HFFc6 (cell line): ENCODE measurements at regions not wholly inside any gene's neighbourhood (a gene's known extent, or its start where the extent isn't known, plus 50 kb on each side); places are given as distances from the start of the nearest gene placed in this dataset.

Experiments
- DNase-seq: peaks from one replicate; pipeline ENCODE4 v3.0.0-alpha.2; 2018
- H3K27ac Mint-ChIP-seq: 2 replicates; pipeline ENCODE4 v1.8.0; 2020; ENCODE audit warnings: mild to moderate bottlenecking, mixed read lengths
- H3K27me3 Mint-ChIP-seq: 2 replicates; pipeline ENCODE4 v1.8.0; 2021; ENCODE audit warnings: mild to moderate bottlenecking, moderate library complexity, mixed read lengths; ENCODE audit not compliant: insufficient read depth
- H3K36me3 Mint-ChIP-seq: 2 replicates; pipeline ENCODE4 v1.8.0; 2021; ENCODE audit warnings: low read depth, mixed read lengths
- H3K4me1 Mint-ChIP-seq: 2 replicates; pipeline ENCODE4 v1.8.0; 2020; ENCODE audit warnings: low read depth, mixed read lengths
- H3K4me3 Mint-ChIP-seq: 2 replicates; pipeline ENCODE4 v1.8.0; 2020; ENCODE audit warnings: mild to moderate bottlenecking, moderate library complexity, mixed read lengths
- H3K9me3 Mint-ChIP-seq: 2 replicates; pipeline ENCODE4 v1.8.0; 2020; ENCODE audit warnings: mild to moderate bottlenecking, mixed read lengths
- TF ChIP-seq, protein P1 (sequence below): fragments of 200-600 bp; sonication (generic); IDR thresholded peaks from 2 replicates; pipeline ENCODE4 v1.5.0; 2021; ENCODE audit warnings: antibody characterized with exemption, mild to moderate bottlenecking

DNA sequence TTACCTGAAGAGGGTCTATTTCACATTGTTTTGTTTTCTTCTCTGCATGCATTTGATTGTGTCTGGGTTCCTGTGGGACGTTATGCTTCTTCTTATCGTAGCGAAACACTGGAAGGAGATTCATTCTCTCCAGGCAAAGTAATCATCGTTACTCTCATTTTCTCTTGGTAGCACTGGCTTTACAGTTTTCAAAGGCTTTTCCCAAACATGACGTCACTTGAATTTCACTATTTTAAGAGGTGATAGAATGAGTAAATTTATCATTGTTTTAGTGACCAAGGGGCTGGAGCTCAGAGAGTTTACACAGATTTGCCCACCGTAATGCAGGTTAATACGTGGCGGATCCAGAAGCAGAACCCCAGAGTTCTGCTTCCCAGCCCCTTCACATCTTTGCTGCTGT, 391.4 kb downstream of the DCDC2C start:
- Mint-ChIP-seq H3K9me3 (peaks cover 58% of the 10 kb centered on the region), H3K27me3 (no peaks in the 10 kb centered on the region; the same call in 1 of the 2 replicates), H3K27ac (no peak overlapping the region), H3K4me3 (no peak overlapping the region), H3K36me3 (no peaks in the 10 kb centered on the region), H3K4me1 (no peaks in the 10 kb centered on the region)
- TF ChIP-seq, protein P1, sequence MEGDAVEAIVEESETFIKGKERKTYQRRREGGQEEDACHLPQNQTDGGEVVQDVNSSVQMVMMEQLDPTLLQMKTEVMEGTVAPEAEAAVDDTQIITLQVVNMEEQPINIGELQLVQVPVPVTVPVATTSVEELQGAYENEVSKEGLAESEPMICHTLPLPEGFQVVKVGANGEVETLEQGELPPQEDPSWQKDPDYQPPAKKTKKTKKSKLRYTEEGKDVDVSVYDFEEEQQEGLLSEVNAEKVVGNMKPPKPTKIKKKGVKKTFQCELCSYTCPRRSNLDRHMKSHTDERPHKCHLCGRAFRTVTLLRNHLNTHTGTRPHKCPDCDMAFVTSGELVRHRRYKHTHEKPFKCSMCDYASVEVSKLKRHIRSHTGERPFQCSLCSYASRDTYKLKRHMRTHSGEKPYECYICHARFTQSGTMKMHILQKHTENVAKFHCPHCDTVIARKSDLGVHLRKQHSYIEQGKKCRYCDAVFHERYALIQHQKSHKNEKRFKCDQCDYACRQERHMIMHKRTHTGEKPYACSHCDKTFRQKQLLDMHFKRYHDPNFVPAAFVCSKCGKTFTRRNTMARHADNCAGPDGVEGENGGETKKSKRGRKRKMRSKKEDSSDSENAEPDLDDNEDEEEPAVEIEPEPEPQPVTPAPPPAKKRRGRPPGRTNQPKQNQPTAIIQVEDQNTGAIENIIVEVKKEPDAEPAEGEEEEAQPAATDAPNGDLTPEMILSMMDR: no peak
- DNase-seq: no peak

DNA sequence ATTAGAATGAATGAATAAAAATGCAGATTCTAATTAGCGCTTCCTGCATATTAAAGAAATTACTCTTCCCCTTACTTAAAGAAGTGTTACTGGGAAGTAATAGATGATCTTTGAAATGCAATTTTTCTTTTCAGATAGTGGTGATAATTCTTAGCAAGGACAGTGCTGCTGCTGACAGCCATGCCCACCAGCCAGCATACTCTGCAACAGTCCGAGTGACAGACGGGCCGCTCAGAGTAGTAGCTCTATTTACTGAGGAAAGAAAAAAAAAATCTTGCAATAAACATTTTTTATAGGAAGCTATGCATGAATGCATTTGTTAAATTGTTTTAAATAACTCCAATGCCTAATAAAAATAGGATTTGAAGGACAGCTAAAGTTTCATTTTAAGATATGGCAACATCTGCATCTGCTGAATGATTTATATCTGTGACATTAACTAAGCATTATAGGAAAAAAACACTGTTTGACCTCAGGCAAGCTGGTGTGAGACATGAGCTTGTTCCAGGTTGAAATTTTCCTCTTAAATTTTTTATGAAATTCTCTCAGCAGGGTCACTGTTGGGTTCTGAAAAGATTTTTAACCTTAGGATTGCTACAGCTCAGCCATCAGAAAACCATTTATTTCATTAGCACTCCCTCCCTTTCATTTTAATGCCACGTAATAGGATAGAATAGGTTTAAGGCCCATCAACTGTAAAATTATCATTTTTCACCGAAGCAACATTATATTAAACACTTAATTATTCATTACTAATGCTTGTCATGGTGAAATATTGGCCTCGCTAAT, 393.8 kb downstream of the DCDC2C start:
- H3K4me1 Mint-ChIP-seq: no peaks in the 10 kb centered on the region
- H3K27ac Mint-ChIP-seq: no peak overlapping the region
- H3K9me3 Mint-ChIP-seq: peaks cover 57% of the 10 kb centered on the region
- TF ChIP-seq, protein P1: no peak
- DNase-seq: no peak
- no peaks in the 10 kb centered on the region for H3K36me3 Mint-ChIP-seq
- H3K4me3 Mint-ChIP-seq: no peak overlapping the region
- no peaks in the 10 kb centered on the region; the same call in 1 of the 2 replicates for H3K27me3 Mint-ChIP-seq

DNA sequence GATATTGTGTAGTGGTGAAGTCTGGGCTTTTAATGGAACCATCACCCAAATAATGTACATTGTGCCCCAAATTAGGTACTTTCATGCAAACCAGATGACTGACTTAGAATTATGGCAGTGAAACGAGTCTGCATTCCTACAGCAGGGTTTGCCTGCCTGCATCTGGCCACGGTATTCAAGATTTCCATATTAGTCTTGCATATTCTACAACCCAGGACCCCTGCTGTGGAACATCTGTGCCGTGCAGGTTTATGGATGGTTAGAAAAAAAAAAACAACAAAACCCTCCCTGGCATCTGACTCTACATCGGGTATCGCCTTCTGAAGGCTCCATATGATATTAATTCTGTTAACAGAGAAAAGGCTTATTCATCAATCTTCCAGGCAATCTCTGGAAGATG, 394.8 kb downstream of the DCDC2C start:
- no peaks in the 10 kb centered on the region for H3K4me1 Mint-ChIP-seq
- TF ChIP-seq, protein P1: no peak
- no peak overlapping the region for H3K27ac Mint-ChIP-seq

DNA sequence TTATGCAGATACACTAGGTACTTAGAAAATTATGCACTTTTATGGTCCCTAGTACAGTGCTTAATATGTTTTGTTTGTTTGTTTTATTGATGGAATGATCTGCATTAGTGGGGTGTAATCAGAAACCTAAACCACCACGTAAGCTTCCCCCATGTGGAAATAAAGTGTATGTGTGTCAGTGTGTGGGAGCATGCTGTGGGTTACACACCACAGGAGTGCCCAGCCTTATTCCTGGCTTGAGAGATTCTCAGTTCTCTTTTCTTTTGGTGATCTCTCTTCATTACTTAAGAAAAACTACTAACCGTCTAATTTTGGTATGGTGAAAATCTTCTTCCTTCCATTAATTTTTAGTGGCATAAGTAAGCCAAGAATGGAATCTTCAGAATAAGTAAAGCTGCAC, 398.6 kb downstream of the DCDC2C start:
- peaks cover 6% of the 10 kb centered on the region; the same call in 1 of the 2 replicates for H3K36me3 Mint-ChIP-seq
- H3K9me3 Mint-ChIP-seq: peaks cover 56% of the 10 kb centered on the region
- H3K27ac Mint-ChIP-seq: no peak overlapping the region
- TF ChIP-seq, protein P1: no peak
- no peak for DNase-seq
- H3K4me1 Mint-ChIP-seq: no peaks in the 10 kb centered on the region
- no peak overlapping the region for H3K4me3 Mint-ChIP-seq
- H3K27me3 Mint-ChIP-seq: no peaks in the 10 kb centered on the region; the same call in 1 of the 2 replicates

More for the DNA sequence above, 394.8 kb downstream of the DCDC2C start:
- Mint-ChIP-seq H3K9me3 (peaks cover 48% of the 10 kb centered on the region), H3K4me3 (no peak overlapping the region), H3K27me3 (no peaks in the 10 kb centered on the region; the same call in 1 of the 2 replicates), H3K36me3 (no peaks in the 10 kb centered on the region)
- DNase-seq: no peak

- no peak for DNase-seq
- no peaks in the 10 kb centered on the region for H3K4me1 Mint-ChIP-seq
- H3K36me3 Mint-ChIP-seq: peaks cover 6% of the 10 kb centered on the region; the same call in 1 of the 2 replicates
- no peak overlapping the region for H3K27ac Mint-ChIP-seq
- peaks cover 34% of the 10 kb centered on the region for H3K9me3 Mint-ChIP-seq
- TF ChIP-seq, protein P1: no peak
- H3K27me3 Mint-ChIP-seq: no peaks in the 10 kb centered on the region
- no peak overlapping the region for H3K4me3 Mint-ChIP-seq
These were observed 403.8 kb downstream of the DCDC2C start for GRCh38 chr2:4107179-4107578.
